GM23248 (cell line): ENCODE measurements at regions not wholly inside any gene's neighbourhood (a gene's known extent, or its start where the extent isn't known, plus 50 kb on each side); places are given as distances from the start of the nearest gene placed in this dataset.

Experiments
- EZH2 ChIP-seq: fragments of 200-600 bp; sonication (generic); IDR thresholded peaks from 2 replicates; pipeline ENCODE4 v1.6.1; 2018; ENCODE audit warnings: antibody characterized with exemption, mild to moderate bottlenecking; ENCODE audit not compliant: insufficient read depth, poor library complexity, severe bottlenecking
- EZH2phosphoT487 ChIP-seq: fragments of 200-600 bp; sonication (generic); IDR thresholded peaks from 2 replicates; pipeline ENCODE4 v1.6.1; 2018; ENCODE audit warnings: antibody characterized with exemption, moderate library complexity, mild to moderate bottlenecking, low read depth; ENCODE audit not compliant: insufficient read depth

DNA sequence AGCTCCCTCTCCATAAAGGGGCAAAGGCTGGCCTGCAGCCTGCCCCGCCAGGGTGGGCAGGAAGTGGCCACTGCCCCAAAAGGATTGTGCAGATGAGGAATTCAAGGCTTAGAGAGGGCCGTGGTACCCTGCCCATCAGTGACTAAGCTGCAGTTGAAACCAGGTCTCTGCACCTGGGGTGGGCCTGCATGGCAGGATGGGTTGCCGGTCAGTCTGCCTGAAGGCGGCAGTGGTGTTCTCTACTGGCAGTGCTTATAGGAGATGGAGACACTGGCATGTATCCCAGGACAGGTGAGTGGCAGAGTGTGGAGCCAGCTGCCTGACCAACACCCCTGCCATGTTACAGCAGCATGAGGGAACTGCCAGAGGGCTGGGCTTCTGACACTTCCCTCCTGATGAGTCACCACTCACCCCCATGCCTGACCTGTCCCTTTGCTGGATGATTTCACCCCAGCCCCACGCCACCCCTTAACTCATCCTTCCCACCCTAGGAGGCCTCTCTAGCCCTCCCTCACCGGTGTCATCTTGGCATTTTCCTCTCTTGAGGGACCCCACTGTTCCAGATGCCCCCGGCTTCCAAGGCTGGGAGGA lies 70.2 kb upstream of the LMO1 start:
- no peak for TF ChIP-seq EZH2
- TF ChIP-seq EZH2phosphoT487, result no peak
